ENCODE measurements at regions not wholly inside any gene's neighbourhood (a gene's known extent, or its start where the extent isn't known, plus 50 kb on each side); places are given as distances from the start of the nearest gene placed in this dataset.

GRCh38 chr2:16272038-16272788 lies 331.9 kb downstream of the MYCN start:
- Histone ChIP-seq H3K36me3 (no peaks in the 10 kb centered on the region), H3K4me1 (no peaks in the 10 kb centered on the region), H3K9me3 (no peaks in the 10 kb centered on the region), H3K27ac (no peak overlapping the region), H3K4me3 (no peak overlapping the region), H3K27me3 (replicated peaks in 1 of 7) (no peaks in the 10 kb centered on the region)
- TF ChIP-seq POLR2A (IDR thresholded peaks at IDR 0.05) (no peak), CTCF (IDR thresholded peaks at IDR 0.05 in 8 of 11, conservative IDR thresholded peaks at IDR 0.05 in 3 of 11) (no peak), POLR2AphosphoS5 (IDR thresholded peaks at IDR 0.05) (no peak)
- no peak for DNase-seq
- intact Hi-C loops (cut with DNase I; ENCODE audit: low total_unique reads) = no loop called here
- 75 to 89% (median 83%) methylated on average over 10 of the region's 10 CpGs for WGBS, 5 donors

GRCh38 chr2:16271231-16271896 lies 331.0 kb downstream of the MYCN start:
- no peaks in the 10 kb centered on the region for H3K9me3 ChIP-seq
- whole genome bisulfite sequencing, 5 donors = 37 to 55% (median 46%) methylated on average over 2 of the region's 2 CpGs
- no peak overlapping the region for H3K4me3 ChIP-seq
- TF ChIP-seq POLR2AphosphoS5 (IDR thresholded peaks at IDR 0.05) = no peak
- no peak for TF ChIP-seq CTCF (IDR thresholded peaks at IDR 0.05 in 8 of 11, conservative IDR thresholded peaks at IDR 0.05 in 3 of 11)
- H3K27me3 ChIP-seq (replicated peaks in 1 of 7) = no peaks in the 10 kb centered on the region
- H3K4me1 ChIP-seq = no peaks in the 10 kb centered on the region
- DNase-seq = no peak
- H3K27ac ChIP-seq = no peak overlapping the region
- H3K36me3 ChIP-seq = no peaks in the 10 kb centered on the region
- intact Hi-C loops (cut with DNase I; ENCODE audit: low total_unique reads) = no loop called here

GRCh38 chr2:16270441-16270840 lies 330.1 kb downstream of the MYCN start:
- DNase-seq = no peak
- Histone ChIP-seq H3K4me1 (no peaks in the 10 kb centered on the region), H3K36me3 (no peaks in the 10 kb centered on the region), H3K27ac (no peak overlapping the region), H3K27me3 (replicated peaks in 1 of 7) (no peaks in the 10 kb centered on the region), H3K9me3 (no peaks in the 10 kb centered on the region), H3K4me3 (no peak overlapping the region)
- WGBS, 5 donors = 81 to 91% (median 90%) methylated on average over 4 of the region's 4 CpGs
- intact Hi-C loops (cut with DNase I; ENCODE audit: low total_unique reads) = no loop called here
- TF ChIP-seq POLR2AphosphoS5 (IDR thresholded peaks at IDR 0.05) (no peak), CTCF (IDR thresholded peaks at IDR 0.05 in 8 of 11, conservative IDR thresholded peaks at IDR 0.05 in 3 of 11) (no peak)

- no peak for DNase-seq
- no peaks in the 10 kb centered on the region for H3K4me1 ChIP-seq
- intact Hi-C loops (cut with DNase I; ENCODE audit: low total_unique reads) = no loop called here
- no peaks in the 10 kb centered on the region for H3K36me3 ChIP-seq
- H3K27ac ChIP-seq = no peak overlapping the region
- H3K27me3 ChIP-seq (replicated peaks in 1 of 7) = peaks cover 0 to 5% (median 0%) of the 10 kb centered on the region in 7 donors
- no peak overlapping the region for H3K4me3 ChIP-seq
- TF ChIP-seq POLR2AphosphoS5 (IDR thresholded peaks at IDR 0.05) (no peak), POLR2A (IDR thresholded peaks at IDR 0.05) (no peak), CTCF (IDR thresholded peaks at IDR 0.05 in 8 of 11, conservative IDR thresholded peaks at IDR 0.05 in 3 of 11) (no peak)
- no peaks in the 10 kb centered on the region for H3K9me3 ChIP-seq
- 68 to 85% (median 79%) methylated on average over 3 of the region's 3 CpGs for whole genome bisulfite sequencing, 5 donors
Measured at GRCh38 chr2:16268301-16269000, 328.1 kb downstream of the MYCN start.
